HL-60 (cell line): ENCODE measurements at regions not wholly inside any gene's neighbourhood (a gene's known extent, or its start where the extent isn't known, plus 50 kb on each side); places are given as distances from the start of the nearest gene placed in this dataset.

Experiments
- DNase-seq, 2 experiments: peaks; one replicate each; pipeline ENCODE4 v3.0.0-alpha.2; 2010 to 2020; ENCODE audit warnings: low read depth in 1 of 2, low spot score in 1 of 2
- H3K27ac ChIP-seq: fragments of 250-450 bp; sonication (Bioruptor Pico); replicated peaks from 2 replicates; pipeline ENCODE4 v1.5.1; 2020; ENCODE audit warnings: mild to moderate bottlenecking, moderate library complexity
- H3K27me3 ChIP-seq: fragments of 250-450 bp; sonication (Bioruptor Pico); 2 replicates; pipeline ENCODE4 v1.5.1; 2021; ENCODE audit warnings: mild to moderate bottlenecking, moderate library complexity; ENCODE audit not compliant: insufficient read depth, poor library complexity, severe bottlenecking
- H3K4me3 ChIP-seq: replicated peaks from 2 replicates; pipeline ENCODE4 v1.5.1; 2011; ENCODE audit warnings: mild to moderate bottlenecking, control low read depth, low read length; ENCODE audit not compliant: insufficient read depth
- GABPA ChIP-seq: IDR thresholded peaks from 2 replicates; pipeline ENCODE4 v1.6.1; 2012; ENCODE audit warnings: low read depth
- POLR2AphosphoS5 ChIP-seq: IDR thresholded peaks from 2 replicates; pipeline ENCODE4 v1.6.1; 2012; ENCODE audit warnings: low read depth
- SPI1 ChIP-seq: IDR thresholded peaks from 2 replicates; pipeline ENCODE4 v1.6.1; 2012; ENCODE audit warnings: low read depth, mild to moderate bottlenecking, borderline replicate concordance
- TF ChIP-seq, protein P1 (sequence below): IDR thresholded peaks from one replicate; pipeline ENCODE4 v1.5.1; 2011; ENCODE audit warnings: low read length, control low read depth, inconsistent platforms; ENCODE audit not compliant: insufficient read depth
- TF ChIP-seq, protein P2 (sequence below): IDR thresholded peaks from 2 replicates; pipeline ENCODE4 v1.6.1; 2012; ENCODE audit warnings: low read depth; ENCODE audit not compliant: insufficient replicate concordance

DNA sequence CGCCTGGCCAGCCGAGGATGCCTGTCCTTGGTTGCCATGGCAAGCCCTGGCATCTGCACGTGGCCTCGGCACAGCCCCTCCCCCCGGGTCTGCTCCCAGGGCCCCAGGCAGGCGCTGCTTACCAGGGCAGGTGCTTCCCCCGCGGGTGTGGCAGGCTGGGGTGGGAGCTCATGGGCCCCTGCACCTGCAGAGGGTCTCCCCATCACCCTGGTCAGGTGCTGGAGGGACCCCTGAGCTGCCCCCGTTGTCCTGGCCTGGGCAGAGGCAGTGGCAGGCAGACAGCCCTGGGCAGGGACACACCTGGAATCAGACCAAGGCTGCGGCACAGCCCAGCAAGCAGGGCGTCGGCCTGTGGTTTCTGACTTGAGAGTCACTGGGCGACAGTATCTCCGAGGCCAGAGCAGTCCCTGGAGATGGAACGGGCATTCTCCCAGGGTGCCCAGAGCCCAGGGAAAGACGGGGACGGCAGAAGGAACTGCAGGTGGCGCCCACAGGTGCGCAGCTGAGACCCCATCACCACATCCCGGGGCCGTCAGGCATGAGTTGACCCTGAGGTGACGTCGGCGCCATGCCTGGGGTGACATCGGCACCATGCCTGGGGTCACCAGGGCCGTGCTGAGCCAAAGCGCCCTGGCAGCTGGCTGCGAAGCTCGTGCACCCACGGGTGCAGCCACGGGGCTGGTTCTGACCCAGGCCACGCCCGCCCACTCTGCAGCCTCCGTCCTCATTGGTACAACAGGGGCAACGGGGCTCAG is 56.1 kb upstream of the FBRSL1 start:
- DNase-seq, result no peak
- Histone ChIP-seq H3K4me3 (no peak overlapping the region), H3K27me3 (no peaks in the 10 kb centered on the region), H3K27ac (no peak overlapping the region)
- TF ChIP-seq, protein P1, sequence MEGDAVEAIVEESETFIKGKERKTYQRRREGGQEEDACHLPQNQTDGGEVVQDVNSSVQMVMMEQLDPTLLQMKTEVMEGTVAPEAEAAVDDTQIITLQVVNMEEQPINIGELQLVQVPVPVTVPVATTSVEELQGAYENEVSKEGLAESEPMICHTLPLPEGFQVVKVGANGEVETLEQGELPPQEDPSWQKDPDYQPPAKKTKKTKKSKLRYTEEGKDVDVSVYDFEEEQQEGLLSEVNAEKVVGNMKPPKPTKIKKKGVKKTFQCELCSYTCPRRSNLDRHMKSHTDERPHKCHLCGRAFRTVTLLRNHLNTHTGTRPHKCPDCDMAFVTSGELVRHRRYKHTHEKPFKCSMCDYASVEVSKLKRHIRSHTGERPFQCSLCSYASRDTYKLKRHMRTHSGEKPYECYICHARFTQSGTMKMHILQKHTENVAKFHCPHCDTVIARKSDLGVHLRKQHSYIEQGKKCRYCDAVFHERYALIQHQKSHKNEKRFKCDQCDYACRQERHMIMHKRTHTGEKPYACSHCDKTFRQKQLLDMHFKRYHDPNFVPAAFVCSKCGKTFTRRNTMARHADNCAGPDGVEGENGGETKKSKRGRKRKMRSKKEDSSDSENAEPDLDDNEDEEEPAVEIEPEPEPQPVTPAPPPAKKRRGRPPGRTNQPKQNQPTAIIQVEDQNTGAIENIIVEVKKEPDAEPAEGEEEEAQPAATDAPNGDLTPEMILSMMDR, result no peak
- TF ChIP-seq GABPA (no peak), POLR2AphosphoS5 (no peak)

DNA sequence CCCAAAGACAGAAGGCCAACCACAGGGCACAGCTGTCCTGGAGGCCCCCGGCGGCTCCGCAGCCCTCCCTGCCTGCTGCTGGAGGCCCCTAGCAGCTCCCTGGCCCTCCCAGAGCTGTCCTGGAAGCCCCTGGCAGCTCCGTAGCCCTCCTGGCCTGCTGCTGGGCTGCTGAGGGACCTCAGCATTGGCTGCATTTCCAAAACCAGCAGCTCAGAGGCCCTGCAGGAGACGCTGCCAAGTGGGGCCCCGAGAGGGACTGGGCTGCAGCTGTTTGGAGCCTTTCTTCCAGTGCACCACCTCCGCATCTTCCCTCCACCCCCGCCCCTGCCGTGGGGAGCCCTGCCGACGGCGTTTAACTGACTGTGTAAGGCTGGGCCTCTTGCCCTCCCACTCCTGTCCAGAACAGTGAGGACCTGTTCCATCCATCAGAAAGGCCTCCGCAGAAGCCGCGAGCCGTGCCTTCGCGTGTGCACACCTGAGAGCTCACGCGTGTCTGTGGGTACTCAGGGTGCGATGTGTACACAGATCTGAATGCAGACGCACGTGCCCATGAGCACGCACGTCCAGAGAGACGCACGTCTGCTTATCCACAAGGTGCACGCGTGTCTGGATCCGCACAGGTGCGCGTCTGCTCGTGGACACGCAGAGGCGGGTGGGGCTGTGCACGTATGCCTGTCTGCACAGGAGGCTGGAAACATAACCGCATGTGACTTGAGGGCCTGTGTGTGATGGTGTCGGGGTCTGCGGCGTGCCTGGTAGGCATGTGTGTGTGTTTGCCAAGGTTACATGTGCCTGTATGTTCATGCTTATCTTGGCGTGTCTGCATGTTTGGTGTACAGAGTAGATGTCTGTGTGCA is 57.0 kb upstream of the FBRSL1 start:
- Histone ChIP-seq H3K27ac (no peak overlapping the region), H3K4me3 (no peak overlapping the region)
- DNase-seq, result no peak

DNA sequence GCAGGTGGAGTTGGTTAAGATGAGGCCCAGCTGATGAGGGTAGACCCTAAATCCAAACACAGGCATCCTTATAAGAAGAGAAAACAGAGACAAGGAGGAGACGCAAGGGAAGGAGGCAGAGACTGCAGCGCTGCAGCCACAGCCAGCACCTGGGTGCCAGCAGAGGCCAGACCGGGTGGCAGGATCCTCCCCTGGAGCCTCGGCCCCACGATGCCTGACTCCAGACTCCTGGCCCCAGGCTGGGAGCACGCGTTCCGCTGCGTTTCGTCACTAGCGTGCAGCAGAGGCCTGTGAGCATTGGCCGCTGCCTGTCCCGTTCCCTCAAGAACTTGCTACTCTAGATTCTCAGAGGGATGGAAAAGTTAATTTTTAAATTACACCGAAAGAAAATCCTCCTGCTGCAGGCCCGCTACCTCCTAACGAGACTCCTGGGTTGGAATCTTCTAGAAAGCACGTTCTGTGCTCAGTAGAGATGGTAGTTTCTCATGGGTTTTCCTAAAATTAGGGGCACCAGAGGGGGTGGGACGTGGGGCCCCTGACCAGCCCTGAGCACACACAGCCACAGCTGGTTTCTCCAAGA is 57.7 kb upstream of the FBRSL1 start:
- H3K27me3 ChIP-seq, result no peaks in the 10 kb centered on the region
- H3K4me3 ChIP-seq, result no peak overlapping the region
- H3K27ac ChIP-seq, result no peak overlapping the region
- no peak for DNase-seq
- TF ChIP-seq SPI1 (no peak), GABPA (no peak), POLR2AphosphoS5 (no peak)
- TF ChIP-seq, protein P2, sequence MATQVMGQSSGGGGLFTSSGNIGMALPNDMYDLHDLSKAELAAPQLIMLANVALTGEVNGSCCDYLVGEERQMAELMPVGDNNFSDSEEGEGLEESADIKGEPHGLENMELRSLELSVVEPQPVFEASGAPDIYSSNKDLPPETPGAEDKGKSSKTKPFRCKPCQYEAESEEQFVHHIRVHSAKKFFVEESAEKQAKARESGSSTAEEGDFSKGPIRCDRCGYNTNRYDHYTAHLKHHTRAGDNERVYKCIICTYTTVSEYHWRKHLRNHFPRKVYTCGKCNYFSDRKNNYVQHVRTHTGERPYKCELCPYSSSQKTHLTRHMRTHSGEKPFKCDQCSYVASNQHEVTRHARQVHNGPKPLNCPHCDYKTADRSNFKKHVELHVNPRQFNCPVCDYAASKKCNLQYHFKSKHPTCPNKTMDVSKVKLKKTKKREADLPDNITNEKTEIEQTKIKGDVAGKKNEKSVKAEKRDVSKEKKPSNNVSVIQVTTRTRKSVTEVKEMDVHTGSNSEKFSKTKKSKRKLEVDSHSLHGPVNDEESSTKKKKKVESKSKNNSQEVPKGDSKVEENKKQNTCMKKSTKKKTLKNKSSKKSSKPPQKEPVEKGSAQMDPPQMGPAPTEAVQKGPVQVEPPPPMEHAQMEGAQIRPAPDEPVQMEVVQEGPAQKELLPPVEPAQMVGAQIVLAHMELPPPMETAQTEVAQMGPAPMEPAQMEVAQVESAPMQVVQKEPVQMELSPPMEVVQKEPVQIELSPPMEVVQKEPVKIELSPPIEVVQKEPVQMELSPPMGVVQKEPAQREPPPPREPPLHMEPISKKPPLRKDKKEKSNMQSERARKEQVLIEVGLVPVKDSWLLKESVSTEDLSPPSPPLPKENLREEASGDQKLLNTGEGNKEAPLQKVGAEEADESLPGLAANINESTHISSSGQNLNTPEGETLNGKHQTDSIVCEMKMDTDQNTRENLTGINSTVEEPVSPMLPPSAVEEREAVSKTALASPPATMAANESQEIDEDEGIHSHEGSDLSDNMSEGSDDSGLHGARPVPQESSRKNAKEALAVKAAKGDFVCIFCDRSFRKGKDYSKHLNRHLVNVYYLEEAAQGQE, result no peak
- TF ChIP-seq, protein P1, result no peak

More for the DNA sequence above, 57.0 kb upstream of the FBRSL1 start:
- H3K27me3 ChIP-seq, result no peaks in the 10 kb centered on the region
- TF ChIP-seq SPI1, result no peak
- TF ChIP-seq, protein P1, result no peak

DNA sequence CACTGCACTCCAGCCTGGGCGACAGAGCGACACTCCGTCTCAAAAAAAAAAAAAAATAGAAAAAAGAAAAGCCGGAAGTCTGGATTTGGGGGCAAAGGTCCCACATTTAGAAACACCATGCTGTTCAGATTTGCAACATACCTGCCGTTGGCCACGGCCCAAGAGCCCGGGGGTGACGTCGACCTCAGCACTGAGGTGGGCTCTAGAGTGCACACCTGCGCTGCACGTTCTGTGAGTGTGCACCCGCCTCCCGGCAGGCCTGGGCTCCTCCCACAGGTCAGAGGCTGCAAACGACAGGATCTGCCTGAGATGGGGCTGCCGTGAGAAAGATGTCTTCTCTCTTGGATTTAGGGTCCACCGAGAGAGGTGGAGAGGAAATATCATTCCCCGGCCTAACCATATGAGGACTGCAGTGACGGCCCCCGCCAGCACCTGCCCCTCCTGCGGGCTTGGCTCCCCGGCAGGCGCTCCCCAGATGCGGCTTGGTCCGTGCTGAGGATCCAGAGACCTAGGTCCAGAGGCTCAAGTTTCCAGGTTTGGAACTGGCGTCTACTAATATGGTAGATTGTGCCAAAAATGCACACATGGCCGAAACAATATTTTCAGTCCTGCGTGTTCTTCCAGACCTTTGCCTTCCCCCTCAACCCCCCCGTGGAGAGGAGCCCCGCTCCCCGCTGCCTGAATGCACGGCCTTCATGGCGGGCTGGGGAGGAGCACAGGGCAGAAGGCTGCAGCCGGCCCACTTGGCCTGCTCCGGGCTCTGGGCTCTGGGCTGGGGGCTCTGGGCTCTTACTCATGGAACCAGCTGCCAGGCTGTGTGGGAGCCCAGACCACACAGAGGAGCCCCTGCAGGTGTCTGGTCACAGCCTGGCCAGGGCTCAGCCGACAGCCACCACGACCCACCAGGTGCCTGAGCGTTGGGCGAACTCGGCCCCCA is 58.8 kb upstream of the FBRSL1 start:
- Histone ChIP-seq H3K4me3 (no peak overlapping the region), H3K27me3 (no peaks in the 10 kb centered on the region), H3K27ac (no peak overlapping the region)
- DNase-seq, result no peak
- TF ChIP-seq, protein P2, result no peak
- no peak for TF ChIP-seq SPI1
- TF ChIP-seq, protein P1, result no peak
